HCT116 (cell line): ENCODE measurements at regions not wholly inside any gene's neighbourhood (a gene's known extent, or its start where the extent isn't known, plus 50 kb on each side); places are given as distances from the start of the nearest gene placed in this dataset.

Experiments used
- ATAC-seq: fragments of 200-7000 bp; cut with Tn5 transposase; 2 replicates; pipeline ENCODE4 v1.9.1; 2020; ENCODE audit warnings: mild to moderate bottlenecking, moderate library complexity
- BruUV-seq: library from RNA; stranded (reverse); fragments of 400-500 nt; replicated peaks from 2 replicates; lab custom pipeline; 2021; lab: Mats Ljungman, UMichigan
- CTCF ChIA-PET: fragments of 300-600 bp; sonication (Branson Sonifier 250); formaldehyde crosslinking; loops from one replicate; lab custom pipeline; 2021; ENCODE audit warnings: antibody characterized with exemption; lab: Charles Lee
- POLR2A ChIA-PET: fragments of 300-600, 350-600 bp; sonication (Branson Sonifier 250); formaldehyde crosslinking; loops from one replicate; lab custom pipeline; 2021; ENCODE audit warnings: antibody characterized with exemption; lab: Charles Lee
- RAD21 ChIA-PET, 2 experiments: fragments of 300-600 bp; sonication (Branson Sonifier 250); formaldehyde crosslinking; loops; one replicate each; lab custom pipeline; 2023; ENCODE audit warnings: low total read pairs in 2 of 2; ENCODE audit not compliant: uncharacterized antibody in 2 of 2, unreplicated experiment in 2 of 2, low non-redundant PET in 1 of 2; lab: Charles Lee
- DNase-seq: peaks from one replicate; pipeline ENCODE4 v3.0.0-alpha.2; 2010; ENCODE audit warnings: low read depth, low spot score
- H2AFZ ChIP-seq: fragments of 200-600 bp; shearing (Covaris generic), sonication (generic); 2 replicates; pipeline ENCODE4 v1.6.1; 2017; ENCODE audit warnings: low read depth, mixed run types, mixed read lengths, antibody characterized with exemption, low read length; ENCODE audit not compliant: poor library complexity, severe bottlenecking
- H3K27ac ChIP-seq: 2 replicates; pipeline ENCODE4 v1.5.1; 2012; ENCODE audit warnings: low read depth, low read length
- H3K27me3 ChIP-seq: fragments of 200-600 bp; sonication (generic); 2 replicates; pipeline ENCODE4 v1.6.1; 2016; ENCODE audit warnings: mixed run types, low read length, mixed read lengths; ENCODE audit not compliant: insufficient read depth
- H3K36me3 ChIP-seq, 2 experiments: fragments of 200-500 bp in 1 of 2; fragments of 200-600 bp in 1 of 2; sonication (Bioruptor generic) in 1 of 2; sonication (generic) in 1 of 2; 2 replicates each; pipeline versions ENCODE4 v1.5.1 to v1.6.1; 2014 to 2016; ENCODE audit warnings: low read length in 2 of 2, inconsistent platforms in 1 of 2, mixed read lengths in 1 of 2, mixed run types in 1 of 2; ENCODE audit not compliant: insufficient read depth in 2 of 2, control insufficient read depth in 1 of 2
- H3K4me1 ChIP-seq, 2 experiments: fragments of 200-600 bp in 1 of 2; sonication (generic) in 1 of 2; 2 replicates each; pipeline versions ENCODE4 v1.5.1 to v1.6.1; 2012 to 2017; ENCODE audit warnings: low read length in 2 of 2, inconsistent platforms in 1 of 2, mild to moderate bottlenecking in 1 of 2, mixed read lengths in 1 of 2, mixed run types in 1 of 2, moderate library complexity in 1 of 2; ENCODE audit not compliant: insufficient read depth in 2 of 2, control insufficient read depth in 1 of 2
- H3K4me2 ChIP-seq: fragments of 200-600 bp; sonication (generic); 2 replicates; pipeline ENCODE4 v1.6.1; 2017; ENCODE audit warnings: mixed run types, low read length, mixed read lengths
- H3K4me3 ChIP-seq, 2 experiments: fragments of 200-600 bp in 1 of 2; sonication (generic) in 1 of 2; replicated peaks in 1 of 2; 2 replicates each; pipeline ENCODE4 v1.5.1; 2011 to 2016; ENCODE audit warnings: low read length in 2 of 2, control low read depth in 1 of 2, low read depth in 1 of 2, mild to moderate bottlenecking in 1 of 2, mixed read lengths in 1 of 2, mixed run types in 1 of 2
- H3K79me2 ChIP-seq: fragments of 200-600 bp; sonication (generic); 2 replicates; pipeline ENCODE4 v1.6.1; 2017; ENCODE audit warnings: mild to moderate bottlenecking, mixed run types, low read length, moderate library complexity, mixed read lengths; ENCODE audit not compliant: insufficient read depth
- H3K9ac ChIP-seq: fragments of 200-600 bp; sonication (generic); 2 replicates; pipeline ENCODE4 v1.6.1; 2016; ENCODE audit warnings: low read length, mixed read lengths
- H3K9me2 ChIP-seq: fragments of 200-600 bp; sonication (generic), shearing (Covaris generic); 2 replicates; pipeline ENCODE4 v1.6.1; 2017; ENCODE audit warnings: mixed run types, mild to moderate bottlenecking, moderate library complexity; ENCODE audit not compliant: insufficient read depth
- H3K9me3 ChIP-seq, 2 experiments: fragments of 200-500 bp in 1 of 2; fragments of 200-600 bp in 1 of 2; sonication (Bioruptor generic) in 1 of 2; sonication (generic) in 1 of 2; 2 replicates each; pipeline ENCODE4 v1.6.1; 2014 to 2017; ENCODE audit warnings: low read length in 2 of 2, mixed read lengths in 2 of 2, inconsistent platforms in 1 of 2, low read depth in 1 of 2, mild to moderate bottlenecking in 1 of 2, mixed run types in 1 of 2, moderate library complexity in 1 of 2; ENCODE audit not compliant: control insufficient read depth in 1 of 2, insufficient read depth in 1 of 2
- H4K20me1 ChIP-seq: fragments of 200-600 bp; sonication (generic), shearing (Covaris generic); 2 replicates; pipeline ENCODE4 v1.6.1; 2017; ENCODE audit warnings: mixed run types, mild to moderate bottlenecking, moderate library complexity; ENCODE audit not compliant: insufficient read depth
- CBX3 ChIP-seq: IDR thresholded peaks from 2 replicates; pipeline ENCODE4 v1.6.1; 2012; ENCODE audit warnings: low read depth
- CEBPB ChIP-seq: IDR thresholded peaks from 2 replicates; pipeline ENCODE4 v1.6.1; 2012; ENCODE audit warnings: low read depth
- EGR1 ChIP-seq: IDR thresholded peaks from 2 replicates; pipeline ENCODE4 v1.6.1; 2012; ENCODE audit warnings: low read depth
- ELF1 ChIP-seq: IDR thresholded peaks from 2 replicates; pipeline ENCODE4 v1.6.1; 2012; ENCODE audit warnings: low read depth, borderline replicate concordance
- EZH2 ChIP-seq: fragments of 200-600 bp; sonication (generic); IDR thresholded peaks from 2 replicates; pipeline ENCODE4 v1.6.1; 2017; ENCODE audit warnings: antibody characterized with exemption, mixed run types
- EZH2phosphoT487 ChIP-seq: fragments of 200-600 bp; IDR thresholded peaks from 2 replicates; pipeline ENCODE4 v1.6.1; 2018; ENCODE audit warnings: antibody characterized with exemption, borderline replicate concordance
- FOSL1 ChIP-seq: IDR thresholded peaks from 2 replicates; pipeline ENCODE4 v1.6.1; 2012; ENCODE audit warnings: low read depth
- JUND ChIP-seq: IDR thresholded peaks from 2 replicates; pipeline ENCODE4 v1.6.1; 2012
- POLR2A ChIP-seq: IDR thresholded peaks from 2 replicates; pipeline ENCODE4 v1.7.0; 2011; ENCODE audit warnings: borderline replicate concordance; ENCODE audit not compliant: insufficient read depth, insufficient read length; ENCODE audit errors: extremely low read depth
- POLR2AphosphoS5 ChIP-seq: IDR thresholded peaks from 2 replicates; pipeline ENCODE4 v1.6.1; 2011; ENCODE audit warnings: mild to moderate bottlenecking, low read depth, low read length, moderate library complexity
- RAD21 ChIP-seq: IDR thresholded peaks from 2 replicates; pipeline ENCODE4 v1.6.1; 2012; ENCODE audit warnings: low read depth, mild to moderate bottlenecking
- REST ChIP-seq: IDR thresholded peaks from 2 replicates; pipeline ENCODE4 v1.6.1; 2012; ENCODE audit warnings: low read depth
- SIN3A ChIP-seq: IDR thresholded peaks from 2 replicates; pipeline ENCODE4 v1.6.1; 2012; ENCODE audit warnings: low read depth
- SP1 ChIP-seq: IDR thresholded peaks from 2 replicates; pipeline ENCODE4 v1.6.1; 2012; ENCODE audit warnings: low read depth
- SRF ChIP-seq: IDR thresholded peaks from 2 replicates; pipeline ENCODE4 v1.6.1; 2012; ENCODE audit warnings: low read depth
- TCF7L2 ChIP-seq: IDR thresholded peaks from 2 replicates; pipeline ENCODE4 v1.7.0; 2011; ENCODE audit warnings: borderline replicate concordance, inconsistent platforms; ENCODE audit not compliant: insufficient read depth, insufficient read length; ENCODE audit errors: extremely low read depth
- YY1 ChIP-seq: IDR thresholded peaks from 2 replicates; pipeline ENCODE4 v1.6.1; 2011; ENCODE audit warnings: low read length, low read depth, moderate library complexity, mild to moderate bottlenecking; ENCODE audit not compliant: insufficient replicate concordance; ENCODE audit errors: extremely low read depth
- ZFX ChIP-seq: fragments of 450-650 bp; IDR thresholded peaks from 2 replicates; pipeline ENCODE4 v1.6.1; 2017
- ZNF274 ChIP-seq: fragments of 200-500 bp; sonication (Bioruptor generic); IDR thresholded peaks from 2 replicates; pipeline ENCODE4 v1.6.1; 2014; ENCODE audit warnings: mild to moderate bottlenecking, low read depth, low read length, inconsistent platforms
- intact Hi-C: fragments of 100-400 bp; cut with micrococcal nuclease; formaldehyde crosslinking; loops from 2 replicates; pipeline ENCODE4 v1.10.0; 2022
- TF ChIP-seq, protein P1 (sequence below), 3 experiments: fragments of 200-600 bp in 1 of 3; sonication (generic) in 1 of 3; IDR thresholded peaks in 2 of 3; conservative IDR thresholded peaks in 1 of 3; 2 replicates each; pipeline ENCODE4 v1.5.1; 2012 to 2017; ENCODE audit warnings: low read depth in 2 of 3, low read length in 2 of 3, antibody characterized with exemption in 1 of 3, borderline replicate concordance in 1 of 3, control low read depth in 1 of 3, mild to moderate bottlenecking in 1 of 3, mixed read lengths in 1 of 3, mixed run types in 1 of 3, moderate library complexity in 1 of 3; ENCODE audit not compliant: insufficient read depth in 1 of 3
- TF ChIP-seq, protein P2 (sequence below): IDR thresholded peaks from 2 replicates; pipeline ENCODE4 v1.6.1; 2012
- TF ChIP-seq, protein P3 (sequence below): IDR thresholded peaks from 2 replicates; pipeline ENCODE4 v1.6.1; 2012

DNA sequence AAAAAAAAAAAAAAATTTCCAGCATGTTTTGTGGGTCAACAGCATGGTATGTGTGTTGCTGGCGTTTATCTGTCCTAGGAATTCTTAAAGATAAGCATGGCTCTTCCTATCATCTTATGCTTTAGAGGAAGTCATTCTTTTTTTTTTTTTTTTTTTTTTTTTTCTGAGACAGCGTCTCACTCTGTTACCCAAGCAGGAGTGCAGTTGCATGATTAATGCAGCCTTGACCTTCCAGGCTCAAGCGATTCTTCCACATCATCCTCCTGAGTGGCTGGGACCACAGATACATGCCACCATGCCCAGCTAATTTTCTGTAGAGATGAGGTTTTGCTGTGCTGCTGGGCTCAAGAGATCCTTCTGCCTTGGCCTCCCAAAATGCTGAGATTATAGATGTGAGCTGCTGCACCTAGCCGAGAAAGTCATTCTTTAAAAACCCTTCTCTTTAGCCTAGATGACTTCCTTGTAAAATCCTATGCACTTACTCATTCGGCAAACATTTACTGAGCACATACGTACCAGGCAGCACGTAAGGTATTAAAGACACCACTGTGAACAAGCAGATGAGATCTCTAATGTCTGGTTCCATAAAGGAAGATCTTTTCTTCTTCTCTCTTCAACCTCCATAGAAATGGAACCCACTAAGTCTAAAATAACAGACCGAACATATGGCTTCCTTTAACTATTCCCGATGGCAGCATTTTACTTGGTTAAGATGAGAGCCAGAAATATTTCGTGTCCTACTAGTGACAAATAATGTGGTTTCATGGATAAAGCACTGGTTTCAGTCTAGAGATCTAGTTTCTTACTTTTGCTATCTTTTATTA, 122.4 kb downstream of the RIN2 start:
- intact Hi-C loops = loop anchor here (10.0 kb wide), 1 partner anchor 96 kb away; no protein-coding TSS in a partner anchor
- H3K9me3 ChIP-seq = no peaks in the 10 kb centered on the region
- peak overlapping the region in 1 of 2 experiments; percentile 43; a peak in 2 of 4 replicates for H3K4me3 ChIP-seq
- no peaks in the 10 kb centered on the region for H3K9me2 ChIP-seq
- ATAC-seq = peak; percentile 75
- no peak overlapping the region for H3K27ac ChIP-seq
- H3K9ac ChIP-seq = peak overlapping the region; percentile 6; the same call in 1 of the 2 replicates
- BruUV-seq = no TSS peak
- peak overlapping the region; percentile 74 for H2AFZ ChIP-seq
- H3K4me2 ChIP-seq = peak overlapping the region; percentile 76
- ChIA-PET RAD21 (no interaction called here), POLR2A (no interaction called here), CTCF (no interaction called here)
- no peaks in the 10 kb centered on the region for H3K27me3 ChIP-seq
- no peaks in the 10 kb centered on the region for H4K20me1 ChIP-seq
- no peaks in the 10 kb centered on the region for H3K36me3 ChIP-seq
- peak; percentile 36 for DNase-seq
- no peaks in the 10 kb centered on the region for H3K79me2 ChIP-seq
- peaks cover 3 to 23% of the 10 kb centered on the region in 2 experiments; a peak in 3 of 4 replicates for H3K4me1 ChIP-seq
- TF ChIP-seq ZNF274 (no peak), EZH2phosphoT487 (no peak), CBX3 (0 out of 2 replicates have a peak, but pooled peaks have one; percentile 13), YY1 (no peak), REST (no peak), SRF (no peak), SIN3A (no peak), EGR1 (no peak), RAD21 (no peak), ZFX (no peak), CEBPB (peak; percentile 12; the same call in 1 of the 2 replicates), ELF1 (no peak), EZH2 (no peak), POLR2A (no peak), SP1 (peak; percentile 36; the same call in 1 of the 2 replicates), POLR2AphosphoS5 (no peak), TCF7L2 (no peak), FOSL1 (peak; percentile 46; the same call in 1 of the 2 replicates), JUND (peak; percentile 46; the same call in 1 of the 2 replicates)
- TF ChIP-seq, protein P1, sequence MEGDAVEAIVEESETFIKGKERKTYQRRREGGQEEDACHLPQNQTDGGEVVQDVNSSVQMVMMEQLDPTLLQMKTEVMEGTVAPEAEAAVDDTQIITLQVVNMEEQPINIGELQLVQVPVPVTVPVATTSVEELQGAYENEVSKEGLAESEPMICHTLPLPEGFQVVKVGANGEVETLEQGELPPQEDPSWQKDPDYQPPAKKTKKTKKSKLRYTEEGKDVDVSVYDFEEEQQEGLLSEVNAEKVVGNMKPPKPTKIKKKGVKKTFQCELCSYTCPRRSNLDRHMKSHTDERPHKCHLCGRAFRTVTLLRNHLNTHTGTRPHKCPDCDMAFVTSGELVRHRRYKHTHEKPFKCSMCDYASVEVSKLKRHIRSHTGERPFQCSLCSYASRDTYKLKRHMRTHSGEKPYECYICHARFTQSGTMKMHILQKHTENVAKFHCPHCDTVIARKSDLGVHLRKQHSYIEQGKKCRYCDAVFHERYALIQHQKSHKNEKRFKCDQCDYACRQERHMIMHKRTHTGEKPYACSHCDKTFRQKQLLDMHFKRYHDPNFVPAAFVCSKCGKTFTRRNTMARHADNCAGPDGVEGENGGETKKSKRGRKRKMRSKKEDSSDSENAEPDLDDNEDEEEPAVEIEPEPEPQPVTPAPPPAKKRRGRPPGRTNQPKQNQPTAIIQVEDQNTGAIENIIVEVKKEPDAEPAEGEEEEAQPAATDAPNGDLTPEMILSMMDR (IDR thresholded peaks at IDR 0.05 in 2 of 3, conservative IDR thresholded peaks at IDR 0.05 in 1 of 3; ENCODE audit: borderline replicate concordance in 1 of 3, insufficient read depth in 1 of 3, low read depth in 2 of 3, low read length in 2 of 3) = no peak
- TF ChIP-seq, protein P2, sequence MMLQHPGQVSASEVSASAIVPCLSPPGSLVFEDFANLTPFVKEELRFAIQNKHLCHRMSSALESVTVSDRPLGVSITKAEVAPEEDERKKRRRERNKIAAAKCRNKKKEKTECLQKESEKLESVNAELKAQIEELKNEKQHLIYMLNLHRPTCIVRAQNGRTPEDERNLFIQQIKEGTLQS = no peak
- TF ChIP-seq, protein P3, sequence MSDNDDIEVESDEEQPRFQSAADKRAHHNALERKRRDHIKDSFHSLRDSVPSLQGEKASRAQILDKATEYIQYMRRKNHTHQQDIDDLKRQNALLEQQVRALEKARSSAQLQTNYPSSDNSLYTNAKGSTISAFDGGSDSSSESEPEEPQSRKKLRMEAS = no peak
